Trophoblast cell (in vitro differentiated cells and primary cell): ENCODE measurements at regions not wholly inside any gene's neighbourhood (a gene's known extent, or its start where the extent isn't known, plus 50 kb on each side); places are given as distances from the start of the nearest gene placed in this dataset.

Source experiments
- DNase-seq, 2 donors: peaks; one replicate each; pipeline ENCODE4 v3.0.0-alpha.2; 2016
- H2AFZ ChIP-seq: 2 replicates; pipeline ENCODE4 v1.6.1; 2013; ENCODE audit warnings: low read length, moderate library complexity, mild to moderate bottlenecking; ENCODE audit not compliant: insufficient read depth, poor library complexity
- H2AK5ac ChIP-seq: 2 replicates; pipeline ENCODE4 v1.6.1; 2013; ENCODE audit warnings: mild to moderate bottlenecking, low read length
- H2BK120ac ChIP-seq: 2 replicates; pipeline ENCODE4 v1.6.1; 2013; ENCODE audit warnings: low read length, mild to moderate bottlenecking, moderate library complexity; ENCODE audit not compliant: insufficient read depth, poor library complexity
- H2BK12ac ChIP-seq: 2 replicates; pipeline ENCODE4 v1.6.1; 2013; ENCODE audit warnings: mild to moderate bottlenecking, low read length, moderate library complexity
- H2BK5ac ChIP-seq: 2 replicates; pipeline ENCODE4 v1.6.1; 2013; ENCODE audit warnings: low read length, low read depth, moderate library complexity, mild to moderate bottlenecking; ENCODE audit not compliant: poor library complexity
- H3K14ac ChIP-seq: 2 replicates; pipeline ENCODE4 v1.6.1; 2013; ENCODE audit warnings: mild to moderate bottlenecking, low read length
- H3K18ac ChIP-seq: 2 replicates; pipeline ENCODE4 v1.6.1; 2013; ENCODE audit warnings: mild to moderate bottlenecking, low read length
- H3K23ac ChIP-seq: 2 replicates; pipeline ENCODE4 v1.6.1; 2013; ENCODE audit warnings: low read length
- H3K27ac ChIP-seq: 2 replicates; pipeline ENCODE4 v1.5.1; 2013; ENCODE audit warnings: low read depth, mild to moderate bottlenecking, inconsistent platforms, low read length, moderate library complexity
- H3K27me3 ChIP-seq: 2 replicates; pipeline ENCODE4 v1.6.1; 2013; ENCODE audit warnings: inconsistent platforms, mild to moderate bottlenecking, low read length, moderate library complexity; ENCODE audit not compliant: insufficient read depth
- H3K36me3 ChIP-seq, 2 experiments: 1 replicate in 1 of 2; 2 replicates in 1 of 2; pipeline ENCODE4 v1.6.1; 2013; ENCODE audit warnings: low read length in 2 of 2, mild to moderate bottlenecking in 2 of 2, moderate library complexity in 1 of 2; ENCODE audit not compliant: insufficient read depth in 2 of 2, control insufficient read depth in 1 of 2
- H3K4ac ChIP-seq: 2 replicates; pipeline ENCODE4 v1.6.1; 2013; ENCODE audit warnings: low read depth, mild to moderate bottlenecking, low read length, moderate library complexity
- H3K4me1 ChIP-seq, 2 experiments: 1 replicate in 1 of 2; 2 replicates in 1 of 2; pipeline ENCODE4 v1.6.1; 2013; ENCODE audit warnings: low read length in 2 of 2, mild to moderate bottlenecking in 2 of 2, moderate library complexity in 1 of 2; ENCODE audit not compliant: insufficient read depth in 2 of 2, control insufficient read depth in 1 of 2
- H3K4me2 ChIP-seq: 2 replicates; pipeline ENCODE4 v1.6.1; 2013; ENCODE audit warnings: inconsistent platforms, mild to moderate bottlenecking, low read length, moderate library complexity
- H3K4me3 ChIP-seq: 2 replicates; pipeline ENCODE4 v1.5.1; 2013; ENCODE audit warnings: mild to moderate bottlenecking, low read depth, low read length, inconsistent platforms
- H3K79me1 ChIP-seq: one replicate; pipeline ENCODE4 v1.6.1; 2013; ENCODE audit warnings: low read length
- H3K79me2 ChIP-seq: 2 replicates; pipeline ENCODE4 v1.6.1; 2013; ENCODE audit warnings: low read length, mild to moderate bottlenecking; ENCODE audit not compliant: control insufficient read depth, insufficient read depth, poor library complexity
- H3K9ac ChIP-seq: 2 replicates; pipeline ENCODE4 v1.6.1; 2013; ENCODE audit warnings: mild to moderate bottlenecking, low read length
- H3K9me3 ChIP-seq: 2 replicates; pipeline ENCODE4 v1.6.1; 2013; ENCODE audit warnings: low read depth, mild to moderate bottlenecking, control low read depth, inconsistent platforms, low read length; ENCODE audit not compliant: insufficient read depth
- H4K12ac ChIP-seq: 2 replicates; pipeline ENCODE4 v1.6.1; 2013; ENCODE audit warnings: low read depth, mild to moderate bottlenecking, low read length, moderate library complexity
- H4K8ac ChIP-seq: 2 replicates; pipeline ENCODE4 v1.6.1; 2013; ENCODE audit warnings: low read depth, mild to moderate bottlenecking, low read length, moderate library complexity
- H4K91ac ChIP-seq: one replicate; pipeline ENCODE4 v1.6.1; 2013; ENCODE audit warnings: low read depth, mild to moderate bottlenecking, low read length, moderate library complexity
- WGBS: extraction: QIAGEN DNeasy Blood & Tissue Kit; methylation state at CpG from one replicate; pipeline ENCODE4 v1.1.7; 2013; ENCODE audit warnings: missing lambda C conversion rate; ENCODE audit not compliant: insufficient read length, insufficient coverage; ENCODE audit errors: extremely low coverage; 5-methylcytosine and 5-hydroxymethylcytosine counted together

- Histone ChIP-seq H3K4me3 (no peak overlapping the region), H3K27ac (no peak overlapping the region), H3K14ac (no peak overlapping the region), H3K4me1 (no peaks in the 10 kb centered on the region), H2BK5ac (no peak overlapping the region), H3K79me1 (no peaks in the 10 kb centered on the region), H2BK120ac (no peak overlapping the region), H3K4ac (no peak overlapping the region), H3K18ac (no peak overlapping the region), H3K36me3 (no peaks in the 10 kb centered on the region), H3K4me2 (no peak overlapping the region), H3K9me3 (no peaks in the 10 kb centered on the region), H3K23ac (no peak overlapping the region), H2AK5ac (no peak overlapping the region), H4K91ac (no peak overlapping the region), H3K27me3 (no peaks in the 10 kb centered on the region), H4K12ac (no peak overlapping the region), H3K9ac (no peak overlapping the region), H2AFZ (no peak overlapping the region), H2BK12ac (no peak overlapping the region), H4K8ac (no peak overlapping the region), H3K79me2 (no peaks in the 10 kb centered on the region)
- DNase-seq = no peak
These were observed 232.3 kb upstream of the PMFBP1 start for GRCh38 chr16:72404299-72404698.

GRCh38 chr16:72401084-72401361 is 229.1 kb upstream of the PMFBP1 start:
- H3K27me3 ChIP-seq = no peaks in the 10 kb centered on the region
- H2AFZ ChIP-seq = no peak overlapping the region
- no peaks in the 10 kb centered on the region for H3K9me3 ChIP-seq
- no peak overlapping the region for H3K23ac ChIP-seq
- no peak overlapping the region for H4K8ac ChIP-seq
- no peak overlapping the region for H4K91ac ChIP-seq
- H2AK5ac ChIP-seq = no peak overlapping the region
- no peak overlapping the region for H2BK12ac ChIP-seq
- H3K14ac ChIP-seq = no peak overlapping the region
- no peaks in the 10 kb centered on the region for H3K79me1 ChIP-seq
- DNase-seq = no peak
- H4K12ac ChIP-seq = no peak overlapping the region
- no peak overlapping the region for H2BK5ac ChIP-seq
- no peak overlapping the region for H3K4me2 ChIP-seq
- no peaks in the 10 kb centered on the region for H3K79me2 ChIP-seq
- H3K18ac ChIP-seq = no peak overlapping the region
- H3K4me3 ChIP-seq = no peak overlapping the region
- no peak overlapping the region for H3K4ac ChIP-seq
- no peak overlapping the region for H3K27ac ChIP-seq
- no peak overlapping the region for H2BK120ac ChIP-seq
- no peak overlapping the region for H3K9ac ChIP-seq
- H3K36me3 ChIP-seq = no peaks in the 10 kb centered on the region
- no peaks in the 10 kb centered on the region for H3K4me1 ChIP-seq

- H3K9me3 ChIP-seq = no peaks in the 10 kb centered on the region
- H3K4me3 ChIP-seq = no peak overlapping the region
- H3K4me2 ChIP-seq = no peak overlapping the region
- no peak overlapping the region for H4K91ac ChIP-seq
- no peak overlapping the region for H3K14ac ChIP-seq
- H3K27me3 ChIP-seq = no peaks in the 10 kb centered on the region
- no peak overlapping the region for H2AK5ac ChIP-seq
- no peaks in the 10 kb centered on the region for H3K36me3 ChIP-seq
- H4K12ac ChIP-seq = no peak overlapping the region
- H2AFZ ChIP-seq = no peak overlapping the region
- no peak overlapping the region for H4K8ac ChIP-seq
- no peak overlapping the region for H2BK120ac ChIP-seq
- H3K79me2 ChIP-seq = no peaks in the 10 kb centered on the region
- no peaks in the 10 kb centered on the region for H3K79me1 ChIP-seq
- WGBS = no CpG with 5 or more reads among the region's 6 CpGs
- H2BK5ac ChIP-seq = no peak overlapping the region
- no peak overlapping the region for H3K4ac ChIP-seq
- no peak overlapping the region for H3K27ac ChIP-seq
- H3K4me1 ChIP-seq = no peaks in the 10 kb centered on the region
- peak; percentile 32 to 77 for DNase-seq
- no peak overlapping the region for H2BK12ac ChIP-seq
- H3K9ac ChIP-seq = no peak overlapping the region
- H3K23ac ChIP-seq = no peak overlapping the region
- no peak overlapping the region for H3K18ac ChIP-seq
These were observed 228.5 kb upstream of the PMFBP1 start for GRCh38 chr16:72400257-72401083.

- no peak overlapping the region for H3K14ac ChIP-seq
- DNase-seq = no peak
- H2BK12ac ChIP-seq = no peak overlapping the region
- H4K91ac ChIP-seq = no peak overlapping the region
- no peaks in the 10 kb centered on the region for H3K27me3 ChIP-seq
- no peak overlapping the region for H3K27ac ChIP-seq
- H3K4ac ChIP-seq = no peak overlapping the region
- no peaks in the 10 kb centered on the region for H3K36me3 ChIP-seq
- no peak overlapping the region for H2AFZ ChIP-seq
- no peak overlapping the region for H3K4me3 ChIP-seq
- no peak overlapping the region for H2BK120ac ChIP-seq
- no peak overlapping the region for H2AK5ac ChIP-seq
- H3K23ac ChIP-seq = no peak overlapping the region
- no peaks in the 10 kb centered on the region for H3K9me3 ChIP-seq
- no peak overlapping the region for H2BK5ac ChIP-seq
- no peaks in the 10 kb centered on the region for H3K79me1 ChIP-seq
- no peaks in the 10 kb centered on the region for H3K79me2 ChIP-seq
- H3K9ac ChIP-seq = no peak overlapping the region
- no peaks in the 10 kb centered on the region for H3K4me1 ChIP-seq
- H4K8ac ChIP-seq = no peak overlapping the region
- no peak overlapping the region for H4K12ac ChIP-seq
- H3K4me2 ChIP-seq = no peak overlapping the region
- no CpG with 5 or more reads among the region's 1 CpG for WGBS
- H3K18ac ChIP-seq = no peak overlapping the region
These were observed 227.9 kb upstream of the PMFBP1 start for GRCh38 chr16:72399811-72400210.
